ENCODE measurements at regions not wholly inside any gene's neighbourhood (a gene's known extent, or its start where the extent isn't known, plus 50 kb on each side); places are given as distances from the start of the nearest gene placed in this dataset.
"Not testable (repeated sequence)": the region's sequence is repeated elsewhere in the genome, so short reads cannot be mapped to it uniquely, and the experiment has no call there.

DNA sequence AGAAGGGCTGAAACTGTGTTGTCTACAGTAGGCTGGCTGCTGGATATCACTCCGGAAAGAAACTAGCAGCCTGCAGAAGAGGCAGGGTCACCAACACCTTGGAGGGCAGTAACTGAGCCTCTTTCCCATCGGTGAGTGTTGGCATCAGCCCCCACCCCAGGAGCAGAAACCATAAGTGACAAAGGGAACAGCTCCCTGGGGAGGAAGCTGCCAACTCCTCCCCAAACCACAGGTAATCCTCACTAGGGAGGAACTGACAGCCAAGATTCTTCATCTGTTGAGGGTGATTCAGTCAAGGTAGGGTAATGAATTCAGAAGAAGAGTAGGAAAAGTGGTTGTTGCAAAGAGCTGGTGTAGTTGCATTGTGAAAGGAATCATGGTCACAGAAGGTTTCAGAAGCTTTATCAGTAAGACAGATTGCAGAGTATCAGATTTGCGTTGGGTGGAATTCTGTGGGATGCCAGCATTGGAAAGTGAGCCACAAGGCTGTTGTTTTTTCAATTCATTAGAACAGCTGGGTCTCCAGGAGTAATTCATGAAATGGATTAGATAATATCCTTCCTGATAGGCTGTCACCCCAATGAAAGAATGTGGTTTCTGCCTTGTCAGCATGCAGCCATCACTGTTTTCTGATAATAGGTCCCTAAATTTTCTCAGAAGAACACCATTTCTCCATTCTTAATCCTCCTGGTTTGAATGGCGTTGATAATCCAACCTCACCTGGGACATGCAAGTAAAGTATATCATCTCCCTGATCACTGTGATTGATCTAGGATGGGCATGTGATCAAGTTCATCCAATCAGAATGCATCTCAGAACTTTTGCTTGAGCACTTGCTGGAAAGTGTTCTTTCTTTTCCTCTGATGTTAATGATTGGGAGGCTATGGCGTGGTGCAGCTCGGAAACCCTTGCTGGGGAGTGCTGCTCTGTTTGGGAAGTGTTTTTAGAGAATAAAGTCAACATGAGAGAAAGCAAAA lies 75.0 kb upstream of the CTBP2 start:
- ChIA-PET POLR2A (no interaction called here), CTCF (interaction anchor here (0.9 kb wide), 1 partner anchor 187 kb away, joined by 3 read pairs; no protein-coding TSS in a partner anchor)
- TF ChIP-seq SP1 (IDR thresholded peaks at IDR 0.05) (no peak), LEF1 (IDR thresholded peaks at IDR 0.05; ENCODE audit: borderline replicate concordance) (no peak), HDGF (IDR thresholded peaks at IDR 0.05; ENCODE audit: borderline replicate concordance) (no peak), FOXA1 (IDR thresholded peaks at IDR 0.05) (no peak), CTBP1 (IDR thresholded peaks at IDR 0.05; ENCODE audit: borderline replicate concordance) (no peak), ARNT (IDR thresholded peaks at IDR 0.05) (no peak), FOXM1 (IDR thresholded peaks at IDR 0.05; ENCODE audit: borderline replicate concordance) (no peak), L3MBTL2 (conservative IDR thresholded peaks at IDR 0.05) (no peak), BHLHE40 (IDR thresholded peaks at IDR 0.05; ENCODE audit: borderline replicate concordance) (no peak), FOXK2 (IDR thresholded peaks at IDR 0.05) (no peak), ZNF384 (IDR thresholded peaks at IDR 0.05) (no peak), NFRKB (IDR thresholded peaks at IDR 0.05) (no peak), TARDBP (IDR thresholded peaks at IDR 0.05) (no peak), SUZ12 (IDR thresholded peaks at IDR 0.05) (no peak), ELF4 (IDR thresholded peaks at IDR 0.05) (no peak)
- TF ChIP-seq, protein P1, sequence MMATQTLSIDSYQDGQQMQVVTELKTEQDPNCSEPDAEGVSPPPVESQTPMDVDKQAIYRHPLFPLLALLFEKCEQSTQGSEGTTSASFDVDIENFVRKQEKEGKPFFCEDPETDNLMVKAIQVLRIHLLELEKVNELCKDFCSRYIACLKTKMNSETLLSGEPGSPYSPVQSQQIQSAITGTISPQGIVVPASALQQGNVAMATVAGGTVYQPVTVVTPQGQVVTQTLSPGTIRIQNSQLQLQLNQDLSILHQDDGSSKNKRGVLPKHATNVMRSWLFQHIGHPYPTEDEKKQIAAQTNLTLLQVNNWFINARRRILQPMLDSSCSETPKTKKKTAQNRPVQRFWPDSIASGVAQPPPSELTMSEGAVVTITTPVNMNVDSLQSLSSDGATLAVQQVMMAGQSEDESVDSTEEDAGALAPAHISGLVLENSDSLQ (IDR thresholded peaks at IDR 0.05), result no peak
- DNase-seq (ENCODE audit: extremely low spot score), result no peak

DNA sequence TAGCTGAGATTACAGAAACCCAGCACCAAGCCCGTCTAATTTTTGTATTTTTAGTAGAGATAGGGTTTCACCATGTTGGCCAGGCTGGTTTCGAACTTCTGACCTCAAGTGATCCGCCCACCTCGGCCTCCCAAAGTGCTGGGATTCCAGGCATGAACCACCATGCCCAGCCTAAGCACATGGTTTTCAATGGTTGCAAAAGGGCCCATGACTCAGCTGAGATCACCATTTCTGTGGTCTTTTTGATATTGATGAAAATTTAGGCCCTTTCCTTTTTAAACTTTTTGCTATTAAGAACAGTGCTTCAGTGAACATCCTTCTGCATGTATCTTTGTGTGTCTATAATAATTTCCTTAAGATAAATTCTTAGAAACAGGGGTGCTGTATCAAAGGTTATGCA lies 74.2 kb upstream of the CTBP2 start:
- POLR2A ChIA-PET; DNase-seq (ENCODE audit: extremely low spot score); CTCF ChIA-PET: not testable (repeated sequence)

DNA sequence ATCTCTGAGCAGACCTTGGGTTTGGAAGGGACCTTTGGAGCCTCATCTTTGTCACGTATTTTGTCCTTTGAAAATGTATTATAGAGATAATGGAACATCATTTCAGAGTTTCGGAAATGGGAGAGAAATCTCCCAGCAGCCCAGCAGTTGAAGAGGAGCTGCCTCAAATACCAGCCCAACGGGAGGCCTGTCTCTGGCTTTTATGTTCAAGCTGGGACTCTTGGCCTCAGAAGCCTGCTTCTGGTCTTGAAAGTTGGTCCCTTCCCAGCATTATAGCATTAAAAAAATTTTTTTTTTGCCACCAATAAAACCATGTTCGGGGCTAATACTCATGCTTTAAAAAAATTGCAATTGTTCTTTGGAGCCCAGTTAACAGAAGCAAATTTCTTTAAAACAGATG lies 73.4 kb upstream of the CTBP2 start:
- DNase-seq (ENCODE audit: extremely low spot score), result no peak
- TF ChIP-seq ZNF384 (IDR thresholded peaks at IDR 0.05) (no peak), ELF4 (IDR thresholded peaks at IDR 0.05) (no peak), LEF1 (IDR thresholded peaks at IDR 0.05; ENCODE audit: borderline replicate concordance) (no peak), L3MBTL2 (conservative IDR thresholded peaks at IDR 0.05) (no peak), SP1 (IDR thresholded peaks at IDR 0.05) (no peak), HDGF (IDR thresholded peaks at IDR 0.05; ENCODE audit: borderline replicate concordance) (no peak), TARDBP (IDR thresholded peaks at IDR 0.05) (no peak), NFRKB (IDR thresholded peaks at IDR 0.05) (no peak), ARNT (IDR thresholded peaks at IDR 0.05) (no peak), FOXA1 (IDR thresholded peaks at IDR 0.05) (no peak), BHLHE40 (IDR thresholded peaks at IDR 0.05; ENCODE audit: borderline replicate concordance) (no peak), SUZ12 (IDR thresholded peaks at IDR 0.05) (no peak), FOXM1 (IDR thresholded peaks at IDR 0.05; ENCODE audit: borderline replicate concordance) (no peak)
- TF ChIP-seq, protein P1 (IDR thresholded peaks at IDR 0.05), result no peak
- ChIA-PET CTCF (no interaction called here), POLR2A (no interaction called here)

DNA sequence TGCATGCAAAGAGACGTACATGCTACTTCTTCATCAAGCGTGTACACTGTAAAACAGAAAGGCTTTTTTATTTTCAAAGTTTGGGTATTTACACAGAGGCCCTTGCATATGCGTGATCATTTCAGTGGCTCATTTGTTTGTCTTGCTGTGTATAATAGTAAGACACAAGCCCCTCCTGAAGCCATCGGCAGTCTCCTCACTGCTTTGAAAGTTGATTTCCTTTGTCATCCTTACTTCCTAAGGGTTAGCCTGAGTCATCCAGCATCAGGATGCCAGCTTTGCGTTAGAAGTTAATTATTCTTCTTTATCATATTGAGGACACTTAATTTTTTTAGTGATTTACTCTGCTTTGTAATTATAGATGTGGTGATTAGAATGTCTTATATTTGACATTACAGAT lies 72.5 kb upstream of the CTBP2 start:
- no peak for DNase-seq (ENCODE audit: extremely low spot score)
- TF ChIP-seq CTBP1 (IDR thresholded peaks at IDR 0.05; ENCODE audit: borderline replicate concordance), result no peak
- TF ChIP-seq HDGF (IDR thresholded peaks at IDR 0.05; ENCODE audit: borderline replicate concordance), result no peak
- no peak for TF ChIP-seq BHLHE40 (IDR thresholded peaks at IDR 0.05; ENCODE audit: borderline replicate concordance)
- TF ChIP-seq NFRKB (IDR thresholded peaks at IDR 0.05), result no peak
- TF ChIP-seq ARNT (IDR thresholded peaks at IDR 0.05), result no peak
- TF ChIP-seq FOXM1 (IDR thresholded peaks at IDR 0.05; ENCODE audit: borderline replicate concordance), result no peak
- no peak for TF ChIP-seq SP1 (IDR thresholded peaks at IDR 0.05)
- TF ChIP-seq ELF4 (IDR thresholded peaks at IDR 0.05), result no peak
- no peak for TF ChIP-seq ZNF384 (IDR thresholded peaks at IDR 0.05)
- TF ChIP-seq, protein P1 (IDR thresholded peaks at IDR 0.05), result no peak
- no peak for TF ChIP-seq L3MBTL2 (conservative IDR thresholded peaks at IDR 0.05)
- no peak for TF ChIP-seq TARDBP (IDR thresholded peaks at IDR 0.05)
- no peak for TF ChIP-seq FOXA1 (IDR thresholded peaks at IDR 0.05)
- ChIA-PET POLR2A (no interaction called here), CTCF (no interaction called here)

DNA sequence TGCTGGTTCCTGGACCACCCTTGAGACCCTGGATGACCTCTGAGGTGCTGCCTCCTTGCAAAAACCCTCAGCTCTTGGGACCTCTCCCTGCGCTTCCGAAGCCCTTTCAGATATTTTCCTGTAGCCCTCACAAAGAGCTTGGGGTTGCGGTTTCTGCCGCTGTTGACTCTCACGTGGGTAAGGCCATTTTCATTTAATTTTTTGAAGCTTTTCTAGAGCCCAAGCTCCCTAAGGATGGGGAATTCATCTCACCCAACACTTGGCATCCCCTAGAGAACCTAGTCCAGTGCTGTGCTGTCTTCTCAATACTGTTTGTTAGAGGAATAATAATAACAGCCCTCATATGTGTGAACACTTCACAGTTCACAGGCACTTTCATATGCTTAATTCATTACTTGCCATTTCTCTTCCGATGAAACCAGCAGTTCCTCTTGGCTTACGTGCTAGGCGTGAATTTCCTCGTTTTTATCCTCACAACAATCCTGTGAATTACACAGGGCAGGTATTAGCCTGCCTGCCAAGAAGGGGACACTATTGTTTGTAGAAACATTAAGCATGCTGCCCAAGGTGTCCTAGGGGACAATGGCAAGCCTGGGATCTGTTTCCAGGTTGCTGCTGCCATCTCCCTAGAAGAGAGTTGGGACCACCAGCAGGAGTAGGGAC lies 71.6 kb upstream of the CTBP2 start:
- no peak for DNase-seq (ENCODE audit: extremely low spot score)
- POLR2A ChIA-PET, result no interaction called here
- CTCF ChIA-PET, result no interaction called here
- TF ChIP-seq FOXA1 (IDR thresholded peaks at IDR 0.05) (no peak), L3MBTL2 (conservative IDR thresholded peaks at IDR 0.05) (no peak), ELF4 (IDR thresholded peaks at IDR 0.05) (no peak), SUZ12 (IDR thresholded peaks at IDR 0.05) (no peak), HDGF (IDR thresholded peaks at IDR 0.05; ENCODE audit: borderline replicate concordance) (no peak), ARNT (IDR thresholded peaks at IDR 0.05) (no peak), TARDBP (IDR thresholded peaks at IDR 0.05) (no peak), CTBP1 (IDR thresholded peaks at IDR 0.05; ENCODE audit: borderline replicate concordance) (no peak), LEF1 (IDR thresholded peaks at IDR 0.05; ENCODE audit: borderline replicate concordance) (no peak), NFRKB (IDR thresholded peaks at IDR 0.05) (no peak), BHLHE40 (IDR thresholded peaks at IDR 0.05; ENCODE audit: borderline replicate concordance) (no peak), SP1 (IDR thresholded peaks at IDR 0.05) (no peak), FOXM1 (IDR thresholded peaks at IDR 0.05; ENCODE audit: borderline replicate concordance) (no peak), ZNF384 (IDR thresholded peaks at IDR 0.05) (no peak), FOXK2 (IDR thresholded peaks at IDR 0.05) (no peak)
- TF ChIP-seq, protein P1 (IDR thresholded peaks at IDR 0.05), result no peak
